ENCODE measurements at regions not wholly inside any gene's neighbourhood (a gene's known extent, or its start where the extent isn't known, plus 50 kb on each side); places are given as distances from the start of the nearest gene placed in this dataset.
"Not testable (repeated sequence)": the region's sequence is repeated elsewhere in the genome, so short reads cannot be mapped to it uniquely, and the experiment has no call there.

DNA sequence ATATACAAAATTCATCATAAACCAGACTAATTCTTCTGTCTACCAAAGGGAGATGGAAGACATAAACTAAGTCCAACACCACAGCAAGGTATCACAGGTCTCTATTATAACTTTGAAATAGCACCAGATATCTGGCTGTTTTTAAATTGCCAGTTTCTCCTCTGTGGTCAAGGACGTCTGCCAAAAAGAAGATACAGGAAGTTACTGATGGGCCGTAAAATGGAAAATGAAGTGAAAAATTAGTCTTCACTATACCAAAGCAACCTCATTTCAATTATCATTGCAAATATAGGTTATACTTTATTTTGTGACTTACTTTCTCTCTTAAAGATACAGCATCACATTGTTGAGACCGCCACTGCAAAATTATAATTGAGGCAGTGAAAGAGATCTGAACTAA lies 225.5 kb downstream of the NDUFS4 start:
- Mint-ChIP-seq H3K36me3 (ENCODE audit: unreplicated experiment) (peaks cover 2% of the 10 kb centered on the region), H3K27me3 (ENCODE audit: unreplicated experiment) (peaks cover 13% of the 10 kb centered on the region), H3K4me1 (ENCODE audit: unreplicated experiment) (no peaks in the 10 kb centered on the region), H3K27ac (ENCODE audit: unreplicated experiment) (no peak overlapping the region), H3K9me3 (ENCODE audit: unreplicated experiment) (peaks cover 8% of the 10 kb centered on the region), H3K4me3 (ENCODE audit: unreplicated experiment) (no peak overlapping the region)
- no peak for DNase-seq (ENCODE audit: extremely low spot score, unreplicated experiment)
- no peak for TF ChIP-seq CTCF (IDR thresholded peaks at IDR 0.05)

GRCh38 chr5:53790026-53790425 lies 229.6 kb downstream of the NDUFS4 start:
- H3K27ac Mint-ChIP-seq (ENCODE audit: unreplicated experiment) = no peak overlapping the region
- H3K4me1 Mint-ChIP-seq (ENCODE audit: unreplicated experiment) = no peaks in the 10 kb centered on the region

GRCh38 chr5:53792338-53792737 lies 231.9 kb downstream of the NDUFS4 start:
- H3K4me1 Mint-ChIP-seq (ENCODE audit: unreplicated experiment) = no peaks in the 10 kb centered on the region
- H3K9me3 Mint-ChIP-seq (ENCODE audit: unreplicated experiment) = peaks cover 8% of the 10 kb centered on the region
- TF ChIP-seq CTCF (IDR thresholded peaks at IDR 0.05) = no peak
- H3K36me3 Mint-ChIP-seq (ENCODE audit: unreplicated experiment) = peaks cover 2% of the 10 kb centered on the region
- peaks cover 17% of the 10 kb centered on the region for H3K27me3 Mint-ChIP-seq (ENCODE audit: unreplicated experiment)
- DNase-seq (ENCODE audit: extremely low spot score, unreplicated experiment) = no peak
- no peak overlapping the region for H3K4me3 Mint-ChIP-seq (ENCODE audit: unreplicated experiment)
- no peak overlapping the region for H3K27ac Mint-ChIP-seq (ENCODE audit: unreplicated experiment)

More at GRCh38 chr5:53790026-53790425, 229.6 kb downstream of the NDUFS4 start:
- TF ChIP-seq CTCF (IDR thresholded peaks at IDR 0.05) = no peak
- H3K4me3 Mint-ChIP-seq (ENCODE audit: unreplicated experiment) = no peak overlapping the region
- peaks cover 2% of the 10 kb centered on the region for H3K36me3 Mint-ChIP-seq (ENCODE audit: unreplicated experiment)
- peaks cover 13% of the 10 kb centered on the region for H3K27me3 Mint-ChIP-seq (ENCODE audit: unreplicated experiment)
- DNase-seq (ENCODE audit: extremely low spot score, unreplicated experiment) = no peak
- peaks cover 8% of the 10 kb centered on the region for H3K9me3 Mint-ChIP-seq (ENCODE audit: unreplicated experiment)

DNA sequence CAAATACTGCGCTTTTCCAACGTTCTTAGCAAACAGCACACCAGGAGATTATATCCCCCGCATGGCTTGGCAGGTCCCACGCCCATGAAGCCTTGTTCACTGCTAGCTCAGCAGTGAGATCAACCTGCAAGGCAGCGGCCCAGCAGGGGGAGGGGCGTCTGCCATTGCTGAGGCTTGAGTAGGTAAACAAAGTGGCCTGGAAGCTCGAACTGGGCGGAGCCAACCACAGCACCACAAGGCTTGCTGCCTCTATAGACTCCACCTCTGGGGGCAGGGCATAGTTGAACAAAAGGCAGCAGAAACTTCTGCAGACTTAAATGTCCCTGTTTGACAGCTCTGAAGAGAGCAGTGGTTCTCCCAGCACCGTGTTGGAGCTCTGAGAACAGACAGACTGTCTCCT lies 239.2 kb downstream of the NDUFS4 start:
- not testable (repeated sequence) for H3K9me3 Mint-ChIP-seq (ENCODE audit: unreplicated experiment); H3K27ac Mint-ChIP-seq (ENCODE audit: unreplicated experiment); DNase-seq (ENCODE audit: extremely low spot score, unreplicated experiment); H3K4me1 Mint-ChIP-seq (ENCODE audit: unreplicated experiment); H3K36me3 Mint-ChIP-seq (ENCODE audit: unreplicated experiment); H3K4me3 Mint-ChIP-seq (ENCODE audit: unreplicated experiment)
- H3K27me3 Mint-ChIP-seq (ENCODE audit: unreplicated experiment) = peaks cover 25% of the 10 kb centered on the region

- H3K36me3 Mint-ChIP-seq (ENCODE audit: unreplicated experiment); DNase-seq (ENCODE audit: extremely low spot score, unreplicated experiment); H3K27ac Mint-ChIP-seq (ENCODE audit: unreplicated experiment); H3K4me1 Mint-ChIP-seq (ENCODE audit: unreplicated experiment); H3K4me3 Mint-ChIP-seq (ENCODE audit: unreplicated experiment): not testable (repeated sequence)
- Mint-ChIP-seq H3K27me3 (ENCODE audit: unreplicated experiment) (peaks cover 27% of the 10 kb centered on the region), H3K9me3 (ENCODE audit: unreplicated experiment) (peaks cover 15% of the 10 kb centered on the region)
Observed at GRCh38 chr5:53808392-53808791, 248.0 kb downstream of the NDUFS4 start.

GRCh38 chr5:53814819-53815218 lies 254.4 kb downstream of the NDUFS4 start:
- DNase-seq (ENCODE audit: extremely low spot score, unreplicated experiment) = no peak
- H3K4me3 Mint-ChIP-seq (ENCODE audit: unreplicated experiment) = no peak overlapping the region
- TF ChIP-seq CTCF (IDR thresholded peaks at IDR 0.05) = no peak
- H3K27ac Mint-ChIP-seq (ENCODE audit: unreplicated experiment) = no peak overlapping the region
- no peaks in the 10 kb centered on the region for H3K4me1 Mint-ChIP-seq (ENCODE audit: unreplicated experiment)
- H3K27me3 Mint-ChIP-seq (ENCODE audit: unreplicated experiment) = peaks cover 46% of the 10 kb centered on the region
- H3K9me3 Mint-ChIP-seq (ENCODE audit: unreplicated experiment) = no peaks in the 10 kb centered on the region
- H3K36me3 Mint-ChIP-seq (ENCODE audit: unreplicated experiment) = no peaks in the 10 kb centered on the region

Measured in osteocyte (in vitro differentiated cells).